Stimulated activated naive CD4-positive, alpha-beta T cell treated with Interleukin-2 at 50 U/mL for 16 hours (primary cell): ENCODE measurements at regions not wholly inside any gene's neighbourhood (a gene's known extent, or its start where the extent isn't known, plus 50 kb on each side); places are given as distances from the start of the nearest gene placed in this dataset.

ENCODE experiments used
- DNase-seq: peaks from one replicate; lab custom pipeline; 2025; lab: John Stamatoyannopoulos, UW

- no peak for DNase-seq
Measured at GRCh38 chr22:49031746-49032330, 795.8 kb downstream of the BRD1 start.

GRCh38 chr22:49028111-49028510, 799.6 kb downstream of the BRD1 start:
- no peak for DNase-seq

- DNase-seq = no peak
Measured at GRCh38 chr22:49027368-49027670, 800.4 kb downstream of the BRD1 start.

- DNase-seq = no peak
Measured at GRCh38 chr22:49026494-49027367, 800.9 kb downstream of the BRD1 start.

- no peak for DNase-seq
Measured at GRCh38 chr22:49025791-49026493, 801.7 kb downstream of the BRD1 start.

GRCh38 chr22:49024775-49025440, 802.8 kb downstream of the BRD1 start:
- no peak for DNase-seq

GRCh38 chr22:49023879-49024774, 803.5 kb downstream of the BRD1 start:
- no peak for DNase-seq

- no peak for DNase-seq
Measured at GRCh38 chr22:49023161-49023878, 804.4 kb downstream of the BRD1 start.

- DNase-seq = no peak
Measured at GRCh38 chr22:49022816-49023160, 804.9 kb downstream of the BRD1 start.

- no peak for DNase-seq
Measured at GRCh38 chr22:49021926-49022815, 805.5 kb downstream of the BRD1 start.

- no peak for DNase-seq
Measured at GRCh38 chr22:49021131-49021925, 806.3 kb downstream of the BRD1 start.

- DNase-seq = no peak
Measured at GRCh38 chr22:49019737-49020713, 807.6 kb downstream of the BRD1 start.

- DNase-seq = no peak
Measured at GRCh38 chr22:49018601-49019000, 809.1 kb downstream of the BRD1 start.

- DNase-seq = no peak
Measured at GRCh38 chr22:49017482-49018329, 810.0 kb downstream of the BRD1 start.

GRCh38 chr22:49016909-49017481, 810.7 kb downstream of the BRD1 start:
- DNase-seq = no peak
